22Rv1 (cell line): ENCODE measurements at regions not wholly inside any gene's neighbourhood (a gene's known extent, or its start where the extent isn't known, plus 50 kb on each side); places are given as distances from the start of the nearest gene placed in this dataset.

Experiments
- CTCF ChIP-seq: fragments of 450-650 bp; IDR thresholded peaks from 2 replicates; pipeline ENCODE4 v1.5.1; 2017; ENCODE audit warnings: mild to moderate bottlenecking
- ZFX ChIP-seq: fragments of 450-650 bp; IDR thresholded peaks from 2 replicates; pipeline ENCODE4 v1.6.1; 2017; ENCODE audit warnings: antibody characterized with exemption, borderline replicate concordance

- TF ChIP-seq CTCF (no peak), ZFX (no peak)
Observed at GRCh38 chr10:113494761-113495160, 58.1 kb upstream of the HABP2 start.
